Astrocyte (in vitro differentiated cells and primary cell): ENCODE measurements at regions not wholly inside any gene's neighbourhood (a gene's known extent, or its start where the extent isn't known, plus 50 kb on each side); places are given as distances from the start of the nearest gene placed in this dataset.

Experiments used
- DNase-seq: peaks from one replicate; pipeline ENCODE4 v3.0.0-alpha.2; 2010; ENCODE audit warnings: low read depth
- FAIRE-seq: peaks from 2 replicates; lab custom pipeline; 2011; peaks lifted over from hg19 to GRCh38; lab: Jason Lieb, UNC
- H2AFZ ChIP-seq: 2 replicates; pipeline ENCODE4 v1.6.0; 2012; ENCODE audit warnings: low read depth, low read length, inconsistent platforms
- H3K27ac ChIP-seq: 2 replicates; pipeline ENCODE4 v1.5.1; 2011; ENCODE audit warnings: low read depth, low read length, inconsistent platforms
- H3K27me3 ChIP-seq: 2 replicates; pipeline ENCODE4 v1.6.0; 2011; ENCODE audit warnings: low read length, inconsistent platforms; ENCODE audit not compliant: insufficient read depth
- H3K36me3 ChIP-seq: 2 replicates; pipeline ENCODE4 v1.5.1; 2011; ENCODE audit warnings: low read length, inconsistent platforms; ENCODE audit not compliant: insufficient read depth
- H3K4me1 ChIP-seq: 2 replicates; pipeline ENCODE4 v1.5.1; 2011; ENCODE audit warnings: low read length, inconsistent platforms; ENCODE audit not compliant: insufficient read depth
- H3K4me2 ChIP-seq: 2 replicates; pipeline ENCODE4 v1.6.0; 2012; ENCODE audit warnings: low read length, inconsistent platforms
- H3K4me3 ChIP-seq: 2 replicates; pipeline ENCODE4 v1.5.1; 2011; ENCODE audit warnings: low read depth, mild to moderate bottlenecking, low read length, inconsistent platforms; ENCODE audit not compliant: insufficient read depth
- H3K79me2 ChIP-seq: 2 replicates; pipeline ENCODE4 v1.6.0; 2012; ENCODE audit warnings: mild to moderate bottlenecking, low read length, inconsistent platforms; ENCODE audit not compliant: insufficient read depth
- H3K9ac ChIP-seq: 2 replicates; pipeline ENCODE4 v1.6.0; 2012; ENCODE audit warnings: mild to moderate bottlenecking, low read length, inconsistent platforms
- H3K9me3 ChIP-seq: 2 replicates; pipeline ENCODE4 v1.5.1; 2012; ENCODE audit warnings: low read depth, mild to moderate bottlenecking, low read length, inconsistent platforms; ENCODE audit not compliant: insufficient read depth
- H4K20me1 ChIP-seq: 2 replicates; pipeline ENCODE4 v1.6.0; 2012; ENCODE audit warnings: low read length, inconsistent platforms; ENCODE audit not compliant: insufficient read depth
- H3K27ac Mint-ChIP-seq: one replicate; pipeline ENCODE4 v1.8.0; 2021; ENCODE audit warnings: mild to moderate bottlenecking, mixed read lengths; ENCODE audit not compliant: unreplicated experiment
- H3K27me3 Mint-ChIP-seq: one replicate; pipeline ENCODE4 v1.8.0; 2021; ENCODE audit warnings: low read depth, mixed read lengths; ENCODE audit not compliant: unreplicated experiment
- H3K36me3 Mint-ChIP-seq: one replicate; pipeline ENCODE4 v1.8.0; 2021; ENCODE audit warnings: low read depth, mixed read lengths; ENCODE audit not compliant: unreplicated experiment
- H3K4me1 Mint-ChIP-seq: one replicate; pipeline ENCODE4 v1.8.0; 2021; ENCODE audit warnings: low read depth, mixed read lengths; ENCODE audit not compliant: unreplicated experiment
- H3K4me3 Mint-ChIP-seq: one replicate; pipeline ENCODE4 v1.8.0; 2021; ENCODE audit warnings: mild to moderate bottlenecking, moderate library complexity, mixed read lengths; ENCODE audit not compliant: unreplicated experiment
- H3K9me3 Mint-ChIP-seq: one replicate; pipeline ENCODE4 v1.8.0; 2021; ENCODE audit warnings: mild to moderate bottlenecking, mixed read lengths; ENCODE audit not compliant: unreplicated experiment
- EZH2 ChIP-seq: IDR thresholded peaks from 2 replicates; pipeline ENCODE4 v1.6.1; 2012; ENCODE audit warnings: mild to moderate bottlenecking, low read length, inconsistent platforms; ENCODE audit not compliant: insufficient read depth
- TF ChIP-seq, protein P1 (sequence below): IDR thresholded peaks from 2 replicates; pipeline ENCODE4 v1.5.1; 2011; ENCODE audit warnings: low read depth, mild to moderate bottlenecking, inconsistent platforms, low read length, moderate library complexity; ENCODE audit not compliant: insufficient read depth

DNA sequence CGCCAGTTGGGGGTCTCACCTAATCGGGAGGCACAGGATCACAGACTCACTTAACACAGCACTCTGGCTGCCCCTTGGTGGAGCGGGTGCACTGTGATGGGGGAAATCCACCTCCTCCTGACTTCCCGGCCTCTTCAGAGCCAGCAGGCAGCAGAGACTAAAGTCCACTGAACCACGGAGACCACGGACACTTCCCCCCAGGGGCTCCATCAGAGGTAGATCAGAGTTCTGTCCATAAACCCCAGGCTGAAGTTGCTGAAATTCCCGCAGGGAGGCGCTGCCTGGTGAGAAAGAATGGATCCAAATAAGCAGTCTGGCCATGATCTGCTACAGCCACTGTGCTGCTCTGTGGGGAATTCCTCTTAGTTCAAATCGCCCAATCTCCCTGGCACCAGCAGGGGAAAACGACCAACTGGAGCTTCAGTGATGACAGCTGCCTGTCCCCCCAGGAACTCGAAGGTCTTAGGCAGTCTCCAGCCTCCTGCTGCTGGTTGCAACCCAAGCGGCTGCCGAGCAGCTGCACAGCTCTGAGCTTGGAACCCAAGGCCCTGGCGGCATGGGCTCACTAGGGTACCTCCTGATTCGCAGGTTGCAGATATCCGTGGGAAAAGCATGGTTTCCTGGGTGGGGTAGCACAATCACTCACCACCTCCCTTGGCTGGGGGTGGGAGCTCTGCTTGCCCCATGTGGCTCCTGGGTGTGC is 106.9 kb upstream of the DCAF12L2 start:
- no peaks in the 10 kb centered on the region for H3K4me1 Mint-ChIP-seq
- H3K27me3 Mint-ChIP-seq, result no peaks in the 10 kb centered on the region
- no peak for DNase-seq
- H3K4me3 Mint-ChIP-seq, result no peak overlapping the region
- Histone ChIP-seq H3K4me2 (no peak overlapping the region), H3K27me3 (no peaks in the 10 kb centered on the region), H4K20me1 (no peaks in the 10 kb centered on the region), H3K4me1 (no peaks in the 10 kb centered on the region), H2AFZ (no peak overlapping the region), H3K9ac (no peak overlapping the region), H3K27ac (no peak overlapping the region), H3K79me2 (no peaks in the 10 kb centered on the region), H3K4me3 (no peak overlapping the region), H3K9me3 (no peaks in the 10 kb centered on the region), H3K36me3 (no peaks in the 10 kb centered on the region)
- no peaks in the 10 kb centered on the region for H3K9me3 Mint-ChIP-seq
- TF ChIP-seq EZH2, result no peak
- TF ChIP-seq, protein P1, sequence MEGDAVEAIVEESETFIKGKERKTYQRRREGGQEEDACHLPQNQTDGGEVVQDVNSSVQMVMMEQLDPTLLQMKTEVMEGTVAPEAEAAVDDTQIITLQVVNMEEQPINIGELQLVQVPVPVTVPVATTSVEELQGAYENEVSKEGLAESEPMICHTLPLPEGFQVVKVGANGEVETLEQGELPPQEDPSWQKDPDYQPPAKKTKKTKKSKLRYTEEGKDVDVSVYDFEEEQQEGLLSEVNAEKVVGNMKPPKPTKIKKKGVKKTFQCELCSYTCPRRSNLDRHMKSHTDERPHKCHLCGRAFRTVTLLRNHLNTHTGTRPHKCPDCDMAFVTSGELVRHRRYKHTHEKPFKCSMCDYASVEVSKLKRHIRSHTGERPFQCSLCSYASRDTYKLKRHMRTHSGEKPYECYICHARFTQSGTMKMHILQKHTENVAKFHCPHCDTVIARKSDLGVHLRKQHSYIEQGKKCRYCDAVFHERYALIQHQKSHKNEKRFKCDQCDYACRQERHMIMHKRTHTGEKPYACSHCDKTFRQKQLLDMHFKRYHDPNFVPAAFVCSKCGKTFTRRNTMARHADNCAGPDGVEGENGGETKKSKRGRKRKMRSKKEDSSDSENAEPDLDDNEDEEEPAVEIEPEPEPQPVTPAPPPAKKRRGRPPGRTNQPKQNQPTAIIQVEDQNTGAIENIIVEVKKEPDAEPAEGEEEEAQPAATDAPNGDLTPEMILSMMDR, result no peak
- H3K27ac Mint-ChIP-seq, result no peak overlapping the region
- FAIRE-seq, result no peak
- no peaks in the 10 kb centered on the region for H3K36me3 Mint-ChIP-seq

DNA sequence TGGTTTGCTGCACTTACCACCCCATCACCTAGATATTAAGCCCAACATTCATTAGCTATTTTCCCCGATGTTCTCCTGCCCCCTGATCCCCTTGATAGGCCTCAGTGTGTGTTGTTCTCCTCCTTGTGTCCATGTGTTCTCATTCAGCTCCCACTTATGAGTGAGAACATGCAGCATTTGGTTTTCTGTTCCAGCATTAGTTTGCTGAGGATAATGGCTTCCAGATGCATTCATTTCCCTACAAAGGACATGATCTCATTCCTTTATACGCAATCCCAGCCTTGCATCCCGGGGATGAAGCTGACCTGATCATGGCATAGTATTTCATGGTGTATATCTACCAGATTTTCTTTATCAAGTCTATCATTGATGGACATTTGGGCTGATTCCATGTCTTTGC is 99.0 kb upstream of the DCAF12L2 start:
- H3K27ac ChIP-seq, result no peak overlapping the region
- DNase-seq (no peak), FAIRE-seq (no peak)
- no peaks in the 10 kb centered on the region for H3K9me3 ChIP-seq
- H3K4me1 ChIP-seq, result no peaks in the 10 kb centered on the region
- Mint-ChIP-seq H3K9me3 (no peaks in the 10 kb centered on the region), H3K36me3 (no peaks in the 10 kb centered on the region), H3K27ac (no peak overlapping the region), H3K4me3 (no peak overlapping the region), H3K4me1 (no peaks in the 10 kb centered on the region), H3K27me3 (no peaks in the 10 kb centered on the region)
- H3K4me3 ChIP-seq, result no peak overlapping the region
- H3K36me3 ChIP-seq, result no peaks in the 10 kb centered on the region
- H4K20me1 ChIP-seq, result no peaks in the 10 kb centered on the region
- no peak overlapping the region for H3K9ac ChIP-seq
- H3K4me2 ChIP-seq, result no peak overlapping the region
- no peak overlapping the region for H2AFZ ChIP-seq
- no peak for TF ChIP-seq EZH2
- TF ChIP-seq, protein P1, result no peak
- no peaks in the 10 kb centered on the region for H3K79me2 ChIP-seq
- no peaks in the 10 kb centered on the region for H3K27me3 ChIP-seq

DNA sequence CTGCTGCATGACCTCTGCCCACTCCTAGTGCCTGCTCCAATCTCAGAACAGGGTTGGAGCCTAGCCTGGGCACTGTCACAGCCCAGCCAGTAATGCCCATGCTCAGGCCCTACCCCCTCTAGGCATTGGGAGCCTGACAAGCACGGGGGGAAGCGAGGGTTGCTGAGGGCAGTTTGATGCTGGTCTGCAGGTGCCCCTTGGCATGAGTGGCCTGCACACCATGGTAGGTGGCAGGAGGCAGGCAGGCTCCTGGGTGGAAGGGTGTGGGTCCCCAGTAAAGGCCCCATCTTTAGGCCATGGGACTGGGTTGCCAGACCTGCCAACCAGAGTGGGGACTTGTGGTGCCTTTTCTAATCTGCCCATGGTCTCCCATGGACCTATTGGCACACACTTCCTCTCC is 72.1 kb upstream of the DCAF12L2 start:
- Mint-ChIP-seq H3K27me3 (no peaks in the 10 kb centered on the region), H3K9me3 (no peaks in the 10 kb centered on the region), H3K4me3 (no peak overlapping the region), H3K4me1 (no peaks in the 10 kb centered on the region), H3K27ac (no peak overlapping the region), H3K36me3 (no peaks in the 10 kb centered on the region)
- H3K27me3 ChIP-seq, result no peaks in the 10 kb centered on the region
- H3K36me3 ChIP-seq, result no peaks in the 10 kb centered on the region
- H4K20me1 ChIP-seq, result no peaks in the 10 kb centered on the region
- no peaks in the 10 kb centered on the region for H3K4me1 ChIP-seq
- FAIRE-seq (no peak), DNase-seq (no peak)
- H3K9me3 ChIP-seq, result no peaks in the 10 kb centered on the region
- H3K79me2 ChIP-seq, result no peaks in the 10 kb centered on the region
- H2AFZ ChIP-seq, result no peak overlapping the region
- no peak overlapping the region for H3K9ac ChIP-seq
- TF ChIP-seq, protein P1, result no peak
- no peak for TF ChIP-seq EZH2
- no peak overlapping the region for H3K4me2 ChIP-seq
- no peak overlapping the region for H3K27ac ChIP-seq
- H3K4me3 ChIP-seq, result no peak overlapping the region
